Colonic mucosa (tissue), 4 donors: ENCODE measurements at regions not wholly inside any gene's neighbourhood (a gene's known extent, or its start where the extent isn't known, plus 50 kb on each side); places are given as distances from the start of the nearest gene placed in this dataset.

ENCODE experiments used
- DNase-seq: peaks from one replicate; pipeline ENCODE4 v3.0.0-alpha.2; 2020
- H3K27ac ChIP-seq: fragments of 200-600 bp; one replicate; pipeline ENCODE4 v1.8.0; 2021
- H3K27me3 ChIP-seq: fragments of 200-600 bp; one replicate; pipeline ENCODE4 v1.8.0; 2021
- H3K36me3 ChIP-seq: fragments of 200-600 bp; one replicate; pipeline ENCODE4 v1.8.0; 2021
- H3K4me1 ChIP-seq: fragments of 200-600 bp; one replicate; pipeline ENCODE4 v1.8.0; 2021; ENCODE audit warnings: mild to moderate bottlenecking
- H3K4me3 ChIP-seq: fragments of 200-600 bp; one replicate; pipeline ENCODE4 v1.8.0; 2021
- H3K9ac ChIP-seq, 2 donors: one replicate each; pipeline ENCODE4 v1.7.0; 2013; ENCODE audit warnings: control low read depth in 2 of 2, low read depth in 2 of 2, low read length in 2 of 2
- H3K9me3 ChIP-seq: fragments of 200-600 bp; one replicate; pipeline ENCODE4 v1.8.0; 2021
- intact Hi-C: fragments of 100-400 bp; cut with DNase I; formaldehyde crosslinking; loops from one replicate; pipeline ENCODE4 v1.14.1; 2022
- TF ChIP-seq, protein P1 (sequence below): fragments of 200-600 bp; IDR thresholded peaks from one replicate; pipeline ENCODE4 v1.8.0; 2022; ENCODE audit warnings: antibody characterized with exemption, mild to moderate bottlenecking
- donor health status: healthy.
- donor health status: DM: no; HTN: no; CAD: no.
- donor health status: DM: no; HTN: no; CAD: no.

- no peak overlapping the region for H3K9ac ChIP-seq
- no peak overlapping the region for H3K27ac ChIP-seq
- H3K4me3 ChIP-seq, result no peak overlapping the region
- H3K4me1 ChIP-seq, result no peaks in the 10 kb centered on the region
- no peak for DNase-seq
- no peaks in the 10 kb centered on the region for H3K36me3 ChIP-seq
- no peaks in the 10 kb centered on the region for H3K27me3 ChIP-seq
- H3K9me3 ChIP-seq, result no peaks in the 10 kb centered on the region
- TF ChIP-seq, protein P1, sequence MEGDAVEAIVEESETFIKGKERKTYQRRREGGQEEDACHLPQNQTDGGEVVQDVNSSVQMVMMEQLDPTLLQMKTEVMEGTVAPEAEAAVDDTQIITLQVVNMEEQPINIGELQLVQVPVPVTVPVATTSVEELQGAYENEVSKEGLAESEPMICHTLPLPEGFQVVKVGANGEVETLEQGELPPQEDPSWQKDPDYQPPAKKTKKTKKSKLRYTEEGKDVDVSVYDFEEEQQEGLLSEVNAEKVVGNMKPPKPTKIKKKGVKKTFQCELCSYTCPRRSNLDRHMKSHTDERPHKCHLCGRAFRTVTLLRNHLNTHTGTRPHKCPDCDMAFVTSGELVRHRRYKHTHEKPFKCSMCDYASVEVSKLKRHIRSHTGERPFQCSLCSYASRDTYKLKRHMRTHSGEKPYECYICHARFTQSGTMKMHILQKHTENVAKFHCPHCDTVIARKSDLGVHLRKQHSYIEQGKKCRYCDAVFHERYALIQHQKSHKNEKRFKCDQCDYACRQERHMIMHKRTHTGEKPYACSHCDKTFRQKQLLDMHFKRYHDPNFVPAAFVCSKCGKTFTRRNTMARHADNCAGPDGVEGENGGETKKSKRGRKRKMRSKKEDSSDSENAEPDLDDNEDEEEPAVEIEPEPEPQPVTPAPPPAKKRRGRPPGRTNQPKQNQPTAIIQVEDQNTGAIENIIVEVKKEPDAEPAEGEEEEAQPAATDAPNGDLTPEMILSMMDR, result no peak
- intact Hi-C loops, result no loop called here
These were observed 113.4 kb downstream of the SPTSSA start for GRCh38 chr14:34348592-34348991.

DNA sequence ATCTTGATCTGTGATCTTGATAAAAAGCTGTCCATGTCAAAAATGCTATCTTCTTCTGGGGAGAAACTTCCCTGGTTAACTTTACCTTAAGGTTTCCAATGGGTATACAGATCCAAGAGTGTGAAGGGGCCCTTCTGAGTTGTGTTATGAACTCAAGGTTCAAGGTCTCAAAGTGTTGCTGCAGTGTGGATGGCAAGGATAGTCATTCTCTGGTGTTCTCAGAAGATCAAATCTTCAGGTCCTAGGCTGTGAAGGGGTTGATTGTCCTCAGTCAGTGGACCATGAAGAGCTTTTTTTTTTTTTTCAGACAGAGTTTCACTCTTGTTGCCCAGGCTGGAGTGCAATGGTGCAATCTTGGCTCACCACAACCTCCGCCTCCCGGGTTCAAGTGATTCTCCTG, 114.4 kb downstream of the SPTSSA start:
- no peak overlapping the region for H3K27ac ChIP-seq
- H3K9ac ChIP-seq, result no peak overlapping the region
- TF ChIP-seq, protein P1, result no peak
- H3K27me3 ChIP-seq, result no peaks in the 10 kb centered on the region
- H3K36me3 ChIP-seq, result no peaks in the 10 kb centered on the region
- H3K9me3 ChIP-seq, result no peaks in the 10 kb centered on the region
- no peak for DNase-seq
- no peak overlapping the region for H3K4me3 ChIP-seq
- no peaks in the 10 kb centered on the region for H3K4me1 ChIP-seq
- intact Hi-C loops, result no loop called here

- TF ChIP-seq, protein P1, result no peak
- no peaks in the 10 kb centered on the region for H3K27me3 ChIP-seq
- intact Hi-C loops, result no loop called here
These were observed 116.1 kb downstream of the SPTSSA start for GRCh38 chr14:34345718-34346465.

DNA sequence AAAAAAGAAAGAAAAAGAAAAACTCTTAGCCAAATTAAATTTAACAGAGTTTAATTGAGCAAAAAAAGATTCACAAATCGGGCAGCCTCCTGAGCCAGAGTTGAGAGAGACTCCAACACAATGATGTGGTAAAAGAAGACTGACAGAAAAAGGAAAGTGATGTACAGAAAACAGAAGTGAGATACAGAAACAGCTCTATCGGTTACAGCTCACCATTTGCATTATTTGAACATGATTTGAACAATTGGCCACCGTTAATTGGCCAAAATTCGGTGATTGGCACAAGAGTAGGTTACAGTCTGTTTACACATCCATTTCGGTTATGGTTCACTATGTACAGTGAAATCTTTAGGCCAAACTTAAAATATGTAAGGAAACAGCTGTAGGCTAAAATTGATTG, 117.7 kb downstream of the SPTSSA start:
- Histone ChIP-seq H3K27me3 (no peaks in the 10 kb centered on the region), H3K9me3 (no peaks in the 10 kb centered on the region), H3K9ac (no peak overlapping the region), H3K27ac (no peak overlapping the region), H3K4me1 (no peaks in the 10 kb centered on the region), H3K36me3 (no peaks in the 10 kb centered on the region), H3K4me3 (no peak overlapping the region)
- intact Hi-C loops, result no loop called here
- DNase-seq, result no peak
- TF ChIP-seq, protein P1, result no peak

More at GRCh38 chr14:34345718-34346465, 116.1 kb downstream of the SPTSSA start:
- H3K4me1 ChIP-seq, result no peaks in the 10 kb centered on the region
- H3K4me3 ChIP-seq, result no peak overlapping the region
- H3K27ac ChIP-seq, result no peak overlapping the region
- DNase-seq, result no peak
- H3K9ac ChIP-seq, result no peak overlapping the region
- H3K9me3 ChIP-seq, result no peaks in the 10 kb centered on the region
- H3K36me3 ChIP-seq, result no peaks in the 10 kb centered on the region

- Histone ChIP-seq H3K27me3 (no peaks in the 10 kb centered on the region), H3K9ac (no peak overlapping the region), H3K4me3 (no peak overlapping the region), H3K36me3 (no peaks in the 10 kb centered on the region), H3K27ac (no peak overlapping the region), H3K4me1 (no peaks in the 10 kb centered on the region), H3K9me3 (no peaks in the 10 kb centered on the region)
- intact Hi-C loops, result no loop called here
- TF ChIP-seq, protein P1, result no peak
- DNase-seq, result no peak
These were observed 121.9 kb downstream of the SPTSSA start for GRCh38 chr14:34340025-34340625.
